SK-N-SH treated with all-trans-retinoic acid at 6 μM for 48 hours (cell line): ENCODE measurements at regions not wholly inside any gene's neighbourhood (a gene's known extent, or its start where the extent isn't known, plus 50 kb on each side); places are given as distances from the start of the nearest gene placed in this dataset.

Experiments used
- CREB5 ChIP-seq: fragments of 250-450 bp; sonication (Bioruptor Pico); IDR thresholded peaks from 2 replicates; pipeline ENCODE4 v1.5.1; 2020; ENCODE audit warnings: low read depth, mild to moderate bottlenecking, moderate library complexity
- CSDC2 ChIP-seq: fragments of 250-450 bp; sonication (Bioruptor Pico); IDR thresholded peaks from 2 replicates; pipeline ENCODE4 v1.5.0; 2020; ENCODE audit warnings: mild to moderate bottlenecking, moderate library complexity
- POU6F1 ChIP-seq: fragments of 250-450 bp; sonication (Bioruptor Pico); IDR thresholded peaks from 2 replicates; pipeline ENCODE4 v1.8.0; 2021; ENCODE audit warnings: low read depth, mild to moderate bottlenecking, moderate library complexity, borderline replicate concordance
- ZFP3 ChIP-seq: fragments of 250-450 bp; sonication (Bioruptor Pico); IDR thresholded peaks from 2 replicates; pipeline ENCODE4 v1.5.0; 2020; ENCODE audit warnings: mild to moderate bottlenecking, moderate library complexity
- TF ChIP-seq, protein P1 (sequence below): fragments of 250-450 bp; sonication (Bioruptor Pico); IDR thresholded peaks from 2 replicates; pipeline ENCODE4 v1.8.0; 2020; ENCODE audit warnings: mild to moderate bottlenecking, moderate library complexity, borderline replicate concordance

GRCh38 chr1:11362547-11363021, 89.6 kb downstream of the UBIAD1 start:
- TF ChIP-seq ZFP3, result no peak
- TF ChIP-seq CREB5 (CRISPR knock-in tag), result no peak
- no peak for TF ChIP-seq CSDC2 (CRISPR knock-in tag)
- TF ChIP-seq, protein P1, sequence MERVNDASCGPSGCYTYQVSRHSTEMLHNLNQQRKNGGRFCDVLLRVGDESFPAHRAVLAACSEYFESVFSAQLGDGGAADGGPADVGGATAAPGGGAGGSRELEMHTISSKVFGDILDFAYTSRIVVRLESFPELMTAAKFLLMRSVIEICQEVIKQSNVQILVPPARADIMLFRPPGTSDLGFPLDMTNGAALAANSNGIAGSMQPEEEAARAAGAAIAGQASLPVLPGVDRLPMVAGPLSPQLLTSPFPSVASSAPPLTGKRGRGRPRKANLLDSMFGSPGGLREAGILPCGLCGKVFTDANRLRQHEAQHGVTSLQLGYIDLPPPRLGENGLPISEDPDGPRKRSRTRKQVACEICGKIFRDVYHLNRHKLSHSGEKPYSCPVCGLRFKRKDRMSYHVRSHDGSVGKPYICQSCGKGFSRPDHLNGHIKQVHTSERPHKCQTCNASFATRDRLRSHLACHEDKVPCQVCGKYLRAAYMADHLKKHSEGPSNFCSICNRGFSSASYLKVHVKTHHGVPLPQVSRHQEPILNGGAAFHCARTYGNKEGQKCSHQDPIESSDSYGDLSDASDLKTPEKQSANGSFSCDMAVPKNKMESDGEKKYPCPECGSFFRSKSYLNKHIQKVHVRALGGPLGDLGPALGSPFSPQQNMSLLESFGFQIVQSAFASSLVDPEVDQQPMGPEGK (CRISPR knock-in tag), result no peak
- no peak for TF ChIP-seq POU6F1 (CRISPR knock-in tag)
